ENCODE measurements at regions not wholly inside any gene's neighbourhood (a gene's known extent, or its start where the extent isn't known, plus 50 kb on each side); places are given as distances from the start of the nearest gene placed in this dataset.

DNA sequence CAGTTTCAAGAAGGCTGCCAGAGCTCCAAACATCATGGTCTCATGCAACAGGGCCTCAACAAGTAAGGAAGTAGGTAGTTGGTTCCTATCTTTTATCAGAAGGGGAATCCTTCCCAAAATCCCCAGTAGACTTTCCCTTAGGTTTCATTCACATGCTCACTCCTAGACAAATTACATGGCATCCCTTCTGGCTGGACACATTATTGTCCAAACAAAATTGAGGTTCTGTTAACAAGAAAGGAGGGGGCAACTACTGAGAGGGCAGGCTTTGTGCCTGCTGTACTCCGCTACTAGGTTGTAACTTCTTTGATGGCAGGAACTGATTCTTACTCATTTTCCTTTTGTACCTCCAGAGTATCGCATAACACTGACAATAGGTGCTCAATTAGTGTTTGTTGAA is 56.0 kb upstream of the OSMR start:
- no peak for TF ChIP-seq POLR2A (IDR thresholded peaks at IDR 0.05)
- TF ChIP-seq, protein P1, sequence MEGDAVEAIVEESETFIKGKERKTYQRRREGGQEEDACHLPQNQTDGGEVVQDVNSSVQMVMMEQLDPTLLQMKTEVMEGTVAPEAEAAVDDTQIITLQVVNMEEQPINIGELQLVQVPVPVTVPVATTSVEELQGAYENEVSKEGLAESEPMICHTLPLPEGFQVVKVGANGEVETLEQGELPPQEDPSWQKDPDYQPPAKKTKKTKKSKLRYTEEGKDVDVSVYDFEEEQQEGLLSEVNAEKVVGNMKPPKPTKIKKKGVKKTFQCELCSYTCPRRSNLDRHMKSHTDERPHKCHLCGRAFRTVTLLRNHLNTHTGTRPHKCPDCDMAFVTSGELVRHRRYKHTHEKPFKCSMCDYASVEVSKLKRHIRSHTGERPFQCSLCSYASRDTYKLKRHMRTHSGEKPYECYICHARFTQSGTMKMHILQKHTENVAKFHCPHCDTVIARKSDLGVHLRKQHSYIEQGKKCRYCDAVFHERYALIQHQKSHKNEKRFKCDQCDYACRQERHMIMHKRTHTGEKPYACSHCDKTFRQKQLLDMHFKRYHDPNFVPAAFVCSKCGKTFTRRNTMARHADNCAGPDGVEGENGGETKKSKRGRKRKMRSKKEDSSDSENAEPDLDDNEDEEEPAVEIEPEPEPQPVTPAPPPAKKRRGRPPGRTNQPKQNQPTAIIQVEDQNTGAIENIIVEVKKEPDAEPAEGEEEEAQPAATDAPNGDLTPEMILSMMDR (IDR thresholded peaks at IDR 0.05) = no peak

Data from upper lobe of left lung (tissue), 4 donors.